Neuronal stem cell (in vitro differentiated cells): ENCODE measurements at regions not wholly inside any gene's neighbourhood (a gene's known extent, or its start where the extent isn't known, plus 50 kb on each side); places are given as distances from the start of the nearest gene placed in this dataset.

Source experiments
- DNase-seq: peaks from one replicate; pipeline ENCODE4 v3.0.0-alpha.2; 2013; ENCODE audit warnings: low spot score
- H2AFZ ChIP-seq: one replicate; pipeline ENCODE4 v1.6.1; 2013; ENCODE audit warnings: mild to moderate bottlenecking, low read length, inconsistent platforms
- H2AK5ac ChIP-seq: 2 replicates; pipeline ENCODE4 v1.6.1; 2013; ENCODE audit warnings: low read depth, mild to moderate bottlenecking, inconsistent platforms, low read length, moderate library complexity, mixed read lengths
- H2BK120ac ChIP-seq: 2 replicates; pipeline ENCODE4 v1.6.1; 2013; ENCODE audit warnings: low read depth, mild to moderate bottlenecking, inconsistent platforms, low read length, moderate library complexity, mixed read lengths
- H2BK12ac ChIP-seq: one replicate; pipeline ENCODE4 v1.6.1; 2013; ENCODE audit warnings: low read length, inconsistent platforms
- H2BK15ac ChIP-seq: 2 replicates; pipeline ENCODE4 v1.6.1; 2013; ENCODE audit warnings: mild to moderate bottlenecking, low read length, inconsistent platforms, mixed read lengths
- H2BK5ac ChIP-seq: one replicate; pipeline ENCODE4 v1.6.1; 2013; ENCODE audit warnings: inconsistent platforms, mild to moderate bottlenecking, low read length, moderate library complexity
- H3K14ac ChIP-seq: one replicate; pipeline ENCODE4 v1.6.1; 2013; ENCODE audit warnings: low read length, inconsistent platforms
- H3K18ac ChIP-seq: 2 replicates; pipeline ENCODE4 v1.6.1; 2013; ENCODE audit warnings: low read length, inconsistent platforms
- H3K23ac ChIP-seq: 2 replicates; pipeline ENCODE4 v1.6.1; 2013; ENCODE audit warnings: low read depth, mild to moderate bottlenecking, mixed read lengths, low read length, inconsistent platforms; ENCODE audit not compliant: poor library complexity
- H3K27ac ChIP-seq: replicated peaks from 3 replicates; pipeline ENCODE4 v1.5.1; 2013; ENCODE audit warnings: low read length, inconsistent platforms
- H3K27me3 ChIP-seq, 3 experiments: 2 replicates each; pipeline ENCODE4 v1.6.1; 2013; ENCODE audit warnings: low read length in 3 of 3, mild to moderate bottlenecking in 2 of 3, inconsistent platforms in 1 of 3, low read depth in 1 of 3, mixed read lengths in 1 of 3, moderate library complexity in 1 of 3; ENCODE audit not compliant: control insufficient read depth in 3 of 3, insufficient read depth in 3 of 3
- H3K36me3 ChIP-seq, 2 donors: replicated peaks in 1 of 2; 2 replicates each; pipeline ENCODE4 v1.6.1; 2013; ENCODE audit warnings: low read length in 2 of 2; ENCODE audit not compliant: control insufficient read depth in 2 of 2, insufficient read depth in 2 of 2
- H3K4ac ChIP-seq: 2 replicates; pipeline ENCODE4 v1.6.1; 2013; ENCODE audit warnings: inconsistent platforms, mild to moderate bottlenecking, low read length, moderate library complexity
- H3K4me1 ChIP-seq, 2 donors: 1 replicate in 1 of 2; 2 replicates in 1 of 2; pipeline ENCODE4 v1.6.1; 2013; ENCODE audit warnings: low read length in 2 of 2, low read depth in 1 of 2; ENCODE audit not compliant: control insufficient read depth in 2 of 2, insufficient read depth in 1 of 2
- H3K4me2 ChIP-seq: one replicate; pipeline ENCODE4 v1.6.1; 2013; ENCODE audit warnings: mild to moderate bottlenecking, low read length, inconsistent platforms; ENCODE audit not compliant: insufficient read depth, poor library complexity, severe bottlenecking
- H3K4me3 ChIP-seq, 2 donors: 2 replicates each; pipeline ENCODE4 v1.5.1; 2013; ENCODE audit warnings: low read length in 2 of 2, mild to moderate bottlenecking in 2 of 2, inconsistent platforms in 1 of 2, moderate library complexity in 1 of 2
- H3K79me1 ChIP-seq: one replicate; pipeline ENCODE4 v1.6.1; 2013; ENCODE audit warnings: low read depth, mild to moderate bottlenecking, inconsistent platforms, low read length, moderate library complexity
- H3K9ac ChIP-seq: one replicate; pipeline ENCODE4 v1.6.1; 2013; ENCODE audit warnings: mild to moderate bottlenecking, low read depth, low read length, inconsistent platforms; ENCODE audit not compliant: poor library complexity
- H3K9me3 ChIP-seq, 2 donors: replicated peaks in 1 of 2; 2 replicates each; pipeline versions ENCODE3 to v1.6.1; 2013; ENCODE audit warnings: low read length in 2 of 2, mild to moderate bottlenecking in 2 of 2, inconsistent platforms in 1 of 2, low read depth in 1 of 2, mixed read lengths in 1 of 2, moderate library complexity in 1 of 2; ENCODE audit not compliant: control insufficient read depth in 2 of 2, insufficient read depth in 1 of 2
- H4K8ac ChIP-seq: one replicate; pipeline ENCODE4 v1.6.1; 2013; ENCODE audit warnings: low read depth, mild to moderate bottlenecking, inconsistent platforms, low read length, moderate library complexity
- H4K91ac ChIP-seq: one replicate; pipeline ENCODE4 v1.6.1; 2013; ENCODE audit warnings: low read length, low read depth, mild to moderate bottlenecking, inconsistent platforms; ENCODE audit not compliant: poor library complexity
- WGBS, 2 donors: extraction: QIAGEN DNeasy Blood & Tissue Kit; methylation state at CpG; one replicate each; pipeline ENCODE4 v1.1.7; 2013; ENCODE audit warnings: missing lambda C conversion rate in 2 of 2, mixed read lengths in 1 of 2; ENCODE audit not compliant: insufficient read length in 2 of 2, insufficient replicate concordance in 1 of 2; ENCODE audit errors: extremely low coverage in 2 of 2; 5-methylcytosine and 5-hydroxymethylcytosine counted together

GRCh38 chr13:31045286-31046081 lies 113.0 kb downstream of the TEX26 start:
- Histone ChIP-seq H2AFZ (peak overlapping the region; percentile 47), H3K27me3 (no peaks in the 10 kb centered on the region), H2BK15ac (no peak overlapping the region), H3K14ac (no peak overlapping the region), H3K4me1 (peaks cover 0 to 9% of the 10 kb centered on the region in 2 donors), H3K9me3 (no peaks in the 10 kb centered on the region), H4K91ac (no peak overlapping the region), H3K4ac (no peak overlapping the region), H3K4me3 (no peak overlapping the region), H3K36me3 (no peaks in the 10 kb centered on the region), H3K79me1 (no peaks in the 10 kb centered on the region), H2BK12ac (no peak overlapping the region), H2BK5ac (no peak overlapping the region), H3K4me2 (no peak overlapping the region), H3K18ac (no peak overlapping the region), H2BK120ac (no peak overlapping the region), H2AK5ac (no peak overlapping the region), H3K23ac (no peak overlapping the region), H3K9ac (no peak overlapping the region), H3K27ac (no peak overlapping the region), H4K8ac (no peak overlapping the region)
- no CpG with 5 or more reads among the region's 11 CpGs for WGBS, 2 donors
- DNase-seq = no peak

- Histone ChIP-seq H2AFZ (peak overlapping the region; percentile 46), H2BK12ac (no peak overlapping the region), H3K36me3 (no peaks in the 10 kb centered on the region), H2AK5ac (no peak overlapping the region), H3K27ac (no peak overlapping the region), H3K4me1 (peaks cover 0 to 9% of the 10 kb centered on the region in 2 donors), H3K9me3 (no peaks in the 10 kb centered on the region), H4K91ac (no peak overlapping the region), H3K79me1 (no peaks in the 10 kb centered on the region), H3K23ac (no peak overlapping the region), H3K4ac (no peak overlapping the region), H3K14ac (no peak overlapping the region), H3K27me3 (peaks cover 0 to 3% (median 0%) of the 10 kb centered on the region in 3 experiments), H2BK120ac (no peak overlapping the region), H3K9ac (no peak overlapping the region), H2BK5ac (no peak overlapping the region), H3K4me3 (no peak overlapping the region), H4K8ac (no peak overlapping the region), H3K18ac (no peak overlapping the region), H2BK15ac (no peak overlapping the region), H3K4me2 (no peak overlapping the region)
- peak; percentile 69 for DNase-seq
- WGBS, 2 donors = no CpG with 5 or more reads among the region's 18 CpGs
Observed at GRCh38 chr13:31044364-31045285, 112.2 kb downstream of the TEX26 start.

GRCh38 chr13:31043957-31044356 lies 111.5 kb downstream of the TEX26 start:
- H3K9ac ChIP-seq = no peak overlapping the region
- H2AFZ ChIP-seq = no peak overlapping the region
- peaks cover 0 to 9% of the 10 kb centered on the region in 2 donors for H3K4me1 ChIP-seq
- H3K27ac ChIP-seq = no peak overlapping the region
- H3K14ac ChIP-seq = no peak overlapping the region
- no peak overlapping the region for H4K91ac ChIP-seq
- no peaks in the 10 kb centered on the region for H3K9me3 ChIP-seq
- H2BK5ac ChIP-seq = no peak overlapping the region
- no peak overlapping the region for H2BK120ac ChIP-seq
- H3K4me2 ChIP-seq = no peak overlapping the region
- no peak overlapping the region for H2BK12ac ChIP-seq
- H4K8ac ChIP-seq = no peak overlapping the region
- no peak for DNase-seq
- no CpG with 5 or more reads among the region's 16 CpGs for WGBS, 2 donors
- H3K4me3 ChIP-seq = no peak overlapping the region
- H3K18ac ChIP-seq = no peak overlapping the region
- peaks cover 0 to 5% (median 0%) of the 10 kb centered on the region in 3 experiments for H3K27me3 ChIP-seq
- H3K36me3 ChIP-seq = no peaks in the 10 kb centered on the region
- no peak overlapping the region for H3K23ac ChIP-seq
- H3K79me1 ChIP-seq = no peaks in the 10 kb centered on the region
- H2AK5ac ChIP-seq = no peak overlapping the region
- no peak overlapping the region for H3K4ac ChIP-seq
- no peak overlapping the region for H2BK15ac ChIP-seq
